HG02623 (cell line): ENCODE measurements at regions not wholly inside any gene's neighbourhood (a gene's known extent, or its start where the extent isn't known, plus 50 kb on each side); places are given as distances from the start of the nearest gene placed in this dataset.
"Not testable (repeated sequence)": the region's sequence is repeated elsewhere in the genome, so short reads cannot be mapped to it uniquely, and the experiment has no call there.

Source experiments
- ATAC-seq: cut with Tn5 transposase; IDR thresholded peaks from one replicate; pipeline ENCODE4 v1.9.1; 2021; ENCODE audit warnings: moderate library complexity; ENCODE audit not compliant: unreplicated experiment

DNA sequence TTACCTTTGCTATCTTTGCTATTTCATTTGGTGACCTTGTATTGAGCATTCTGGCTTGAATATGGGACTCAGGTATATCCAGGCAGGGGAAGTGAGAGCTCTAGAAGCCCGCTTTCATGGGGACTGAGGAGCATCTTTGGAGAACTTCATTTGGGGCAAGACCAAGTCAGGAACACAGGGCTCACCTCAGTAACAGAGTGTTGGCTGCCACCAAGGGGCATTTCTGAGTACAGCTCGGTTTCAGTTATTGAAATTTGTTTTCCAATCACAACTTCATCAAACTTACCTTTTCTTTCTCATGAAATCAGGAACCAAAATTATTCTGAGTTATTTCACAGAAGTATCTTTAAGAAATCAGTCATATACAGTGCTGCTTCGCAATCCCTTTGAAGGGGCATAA, 337.2 kb downstream of the C7orf25 start:
- ATAC-seq: no peak

DNA sequence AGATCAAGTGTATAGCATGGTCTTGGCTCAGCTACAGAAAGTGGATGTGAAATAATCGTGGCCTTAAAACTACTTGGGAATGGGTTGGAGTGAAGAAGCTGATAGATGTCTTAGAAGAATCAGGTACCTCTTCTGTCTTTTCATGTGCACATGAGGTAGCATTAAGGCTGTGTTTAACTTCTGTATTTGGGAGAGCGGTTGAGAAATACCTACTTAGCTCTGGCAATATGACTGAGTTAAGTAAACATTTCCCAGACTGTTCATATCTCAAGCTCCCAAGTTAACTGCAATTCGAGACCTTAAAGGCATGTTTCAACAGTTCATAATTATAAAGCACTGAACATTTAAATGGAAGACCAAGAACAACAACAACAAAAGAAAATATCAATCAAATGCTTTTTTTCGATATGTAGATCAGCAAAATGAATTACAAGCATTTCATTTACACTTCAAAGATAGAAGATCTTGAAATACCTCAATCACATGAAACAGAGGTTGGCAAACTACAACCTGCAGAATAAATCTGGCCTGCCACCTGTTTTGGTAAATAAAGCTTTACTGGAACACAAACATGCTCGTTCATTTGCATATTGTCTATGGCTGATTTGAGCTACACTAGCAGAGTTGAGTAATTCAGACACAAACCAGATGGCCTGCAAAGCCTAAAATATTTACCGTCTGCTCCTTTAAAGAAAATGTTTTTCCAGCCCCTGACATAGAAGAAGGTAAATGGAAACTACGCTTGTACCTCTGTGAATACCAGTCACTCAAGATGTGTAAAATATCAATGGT, 337.1 kb upstream of the GLI3 start:
- ATAC-seq: no peak

DNA sequence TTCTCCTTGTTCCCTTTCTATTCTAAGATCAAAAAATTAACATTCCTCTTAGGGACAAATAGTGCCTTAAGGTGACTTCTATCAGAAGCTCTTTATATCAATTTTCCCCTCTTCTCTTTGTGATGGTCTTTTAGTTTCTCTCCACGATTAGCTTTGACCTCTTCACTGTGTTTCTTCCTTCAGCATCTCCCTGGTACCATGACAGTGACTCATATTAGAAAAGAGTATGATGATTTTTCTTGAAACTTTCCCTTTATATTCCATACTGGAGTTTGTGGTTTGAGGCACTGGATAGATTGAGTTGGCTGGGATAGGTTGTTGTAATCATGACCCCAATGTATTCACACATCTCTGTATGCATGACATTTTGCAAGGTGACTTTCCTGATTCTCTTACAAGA, 335.6 kb upstream of the GLI3 start:
- no peak for ATAC-seq

DNA sequence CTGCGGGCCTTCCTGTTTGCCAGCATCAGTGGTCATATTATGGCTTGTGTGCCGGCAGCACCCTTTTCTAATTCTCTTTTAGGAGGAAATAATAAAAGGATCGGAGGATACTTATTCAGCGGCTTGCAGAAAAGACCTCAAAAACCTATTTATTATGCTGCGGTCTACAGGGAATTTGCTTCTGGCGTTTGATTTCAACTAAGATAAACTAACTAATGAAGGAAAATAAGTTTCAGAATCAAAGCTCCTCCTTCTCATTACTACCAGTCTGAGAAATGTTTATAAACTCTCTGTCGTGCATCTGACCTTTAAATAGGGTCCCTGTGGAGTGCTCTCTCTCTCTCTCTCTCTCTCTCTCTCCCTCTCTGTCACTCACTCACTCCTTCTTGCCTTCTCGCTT, 335.0 kb upstream of the GLI3 start:
- no peak for ATAC-seq

DNA sequence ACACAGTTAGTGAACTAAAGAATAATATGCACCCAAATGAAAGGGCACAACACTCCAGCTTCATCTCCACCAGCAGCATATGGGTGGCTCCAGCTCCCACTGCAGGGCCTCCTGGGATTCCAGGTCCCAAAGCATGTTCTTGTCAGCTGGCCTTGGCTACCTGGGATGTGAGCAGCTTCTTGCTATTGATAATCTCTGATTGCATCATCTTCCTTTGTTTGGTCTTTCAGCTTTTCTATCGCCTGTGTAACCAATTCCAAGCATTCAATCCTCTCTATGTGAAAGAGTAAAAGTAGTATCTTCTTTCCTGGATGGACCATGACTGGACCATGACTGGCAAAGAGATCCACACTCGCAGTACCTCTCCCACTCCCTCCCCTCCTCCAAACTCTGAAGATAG, 333.9 kb upstream of the GLI3 start:
- ATAC-seq: no peak

DNA sequence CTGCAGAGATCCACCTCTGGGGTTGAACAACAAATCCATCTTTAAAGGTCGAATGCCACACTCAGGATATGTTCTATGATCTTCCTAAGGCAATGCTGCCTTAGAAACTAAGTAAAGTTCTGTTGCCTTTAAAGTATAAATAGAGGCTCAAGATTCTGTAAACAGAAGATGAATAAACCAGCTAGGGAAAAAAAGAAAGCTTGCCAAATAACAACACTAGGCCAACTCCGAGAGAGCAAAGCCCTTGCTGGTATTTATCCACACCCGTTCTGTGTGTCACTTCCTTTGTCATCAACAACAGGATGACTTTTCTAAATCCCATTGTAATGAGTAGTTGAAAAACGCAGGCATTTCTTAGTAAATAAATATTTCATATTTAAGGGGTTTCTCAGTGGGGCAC, 330.0 kb upstream of the GLI3 start:
- ATAC-seq: no peak

DNA sequence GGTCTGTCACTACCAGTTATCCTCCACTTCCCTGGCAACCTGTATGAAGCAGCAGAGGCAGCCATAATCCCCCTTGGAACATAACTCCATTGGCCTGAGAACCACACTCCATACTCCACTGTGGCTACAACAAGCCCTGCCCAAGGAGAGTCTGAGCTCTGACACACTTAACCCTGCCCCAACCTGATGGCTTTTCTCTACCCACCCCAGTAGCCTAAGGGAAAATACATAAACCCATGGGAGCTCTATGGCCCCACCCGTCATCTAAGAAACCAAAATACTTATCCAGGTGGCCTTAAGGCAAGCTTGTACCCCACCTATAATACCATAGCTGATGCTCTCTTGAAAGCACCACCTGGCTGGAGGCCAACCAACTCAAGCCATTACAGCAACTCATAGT, 324.8 kb upstream of the GLI3 start:
- ATAC-seq: no peak

DNA sequence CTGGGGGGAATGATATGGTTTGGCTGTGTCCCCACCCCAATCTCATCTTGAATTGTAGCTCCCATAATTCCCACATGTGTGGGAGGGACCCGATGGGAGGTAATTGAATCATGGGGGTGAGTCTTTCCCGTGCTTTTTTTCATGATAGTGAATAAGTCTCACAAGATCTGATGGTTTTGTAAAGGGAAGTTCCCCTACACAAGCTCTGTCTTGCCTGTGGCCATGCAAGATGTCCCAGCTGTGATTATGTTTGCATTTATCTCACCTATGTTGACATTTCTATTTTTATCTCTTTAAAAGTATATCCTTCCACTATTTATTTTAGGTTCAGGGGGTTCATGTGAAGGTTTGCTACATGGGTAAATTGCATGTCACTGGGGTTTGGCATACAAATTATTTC, 323.9 kb upstream of the GLI3 start:
- no peak for ATAC-seq

DNA sequence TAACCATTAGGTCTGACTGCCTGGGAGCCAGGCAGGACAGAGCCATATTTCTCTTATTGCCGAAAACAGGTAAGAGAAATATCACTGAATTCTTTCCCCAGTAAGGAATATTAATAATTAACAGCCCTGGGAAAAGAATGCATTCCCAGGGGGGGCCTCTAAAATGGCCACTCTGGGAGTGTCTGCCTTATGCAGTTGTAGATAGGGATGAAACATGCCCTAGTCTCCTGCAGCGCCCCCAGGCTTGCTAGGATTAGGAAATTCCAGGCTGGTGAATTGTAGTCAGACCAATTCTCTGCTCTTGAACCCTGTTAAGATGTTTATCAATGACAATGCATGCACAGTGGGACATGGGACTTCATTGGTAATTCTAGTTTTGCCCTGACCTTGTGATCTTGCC, 317.9 kb upstream of the GLI3 start:
- ATAC-seq: not testable (repeated sequence)

DNA sequence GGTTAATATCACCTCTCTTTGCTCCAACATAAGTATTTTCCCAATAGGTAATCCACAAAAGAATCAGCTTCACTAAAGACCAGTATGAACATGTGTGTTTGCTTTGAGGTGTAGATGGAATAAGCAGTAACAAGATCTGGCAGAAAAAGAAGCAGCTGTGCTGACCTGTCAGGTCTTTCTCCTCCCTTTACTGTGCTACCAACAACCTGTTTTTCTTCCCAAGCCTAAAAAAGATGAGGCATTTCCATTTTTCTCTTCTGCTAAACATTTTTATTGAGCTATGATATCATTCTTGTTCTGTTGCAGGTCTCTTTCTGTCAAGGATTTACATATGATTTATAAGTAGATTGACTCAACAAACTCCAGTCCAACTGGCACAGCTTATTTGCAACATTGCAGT, 315.2 kb upstream of the GLI3 start:
- ATAC-seq: no peak

DNA sequence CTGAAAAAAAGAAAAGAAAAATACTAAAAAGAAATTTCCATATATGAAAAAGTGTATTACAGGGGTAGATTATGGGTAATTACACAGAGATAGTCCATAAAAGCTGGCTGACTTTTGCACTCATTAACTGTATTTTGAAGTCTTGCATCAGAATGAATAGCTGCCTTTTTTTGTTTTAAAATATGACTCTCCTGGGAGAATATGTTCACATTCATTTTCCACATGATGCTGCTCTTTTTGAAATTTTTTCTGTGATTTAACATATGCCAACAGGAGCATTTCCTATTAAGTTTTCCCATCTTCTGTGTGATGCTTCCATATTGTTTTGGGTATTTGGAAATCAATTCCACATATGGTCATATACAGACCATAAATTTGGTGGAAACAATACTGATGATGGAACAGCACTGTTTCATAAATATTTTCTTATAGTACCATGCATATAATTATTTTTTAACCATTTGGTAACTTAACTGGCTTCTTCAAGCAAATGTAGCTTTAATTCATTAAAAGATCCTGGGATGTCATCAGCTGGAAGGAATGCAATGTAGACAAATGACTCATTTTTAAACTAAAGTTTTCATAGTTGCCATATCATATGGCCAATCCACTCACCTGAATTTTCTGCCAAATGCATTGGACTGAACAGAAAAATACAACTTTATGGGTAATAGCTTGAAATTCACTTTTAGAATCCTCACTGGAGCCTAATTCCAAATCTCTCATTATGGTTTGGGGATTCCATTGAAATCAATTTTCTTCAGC, 313.9 kb upstream of the GLI3 start:
- ATAC-seq: no peak

DNA sequence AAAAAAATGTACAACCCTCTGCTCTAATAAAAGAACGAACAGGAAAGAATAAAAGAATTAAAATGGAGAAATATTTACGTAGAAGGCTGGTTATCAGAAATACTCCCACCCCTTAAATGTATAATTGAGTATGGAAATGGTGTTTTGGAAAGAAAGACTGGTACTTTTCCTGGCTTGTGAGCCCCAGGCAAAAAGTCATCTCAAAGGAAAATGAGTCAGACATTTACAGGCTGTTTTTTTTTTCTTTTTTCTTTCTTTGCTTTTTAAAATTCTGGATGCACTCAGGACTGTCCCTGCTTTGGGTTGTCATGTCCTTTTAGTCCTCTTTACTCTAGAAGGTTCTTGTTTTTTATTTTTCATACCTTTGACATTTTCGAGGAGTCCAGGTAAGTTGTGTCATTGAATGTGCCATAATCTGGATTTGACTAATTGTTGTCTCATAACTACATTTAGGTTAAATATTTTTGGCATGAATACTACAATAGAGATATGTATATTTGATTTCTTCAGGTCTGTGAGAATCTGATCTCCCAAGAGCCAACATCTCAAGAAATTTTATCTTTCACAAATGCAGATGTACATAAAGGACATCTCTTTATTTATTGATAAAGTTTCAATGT, 313.0 kb upstream of the GLI3 start:
- ATAC-seq: no peak

DNA sequence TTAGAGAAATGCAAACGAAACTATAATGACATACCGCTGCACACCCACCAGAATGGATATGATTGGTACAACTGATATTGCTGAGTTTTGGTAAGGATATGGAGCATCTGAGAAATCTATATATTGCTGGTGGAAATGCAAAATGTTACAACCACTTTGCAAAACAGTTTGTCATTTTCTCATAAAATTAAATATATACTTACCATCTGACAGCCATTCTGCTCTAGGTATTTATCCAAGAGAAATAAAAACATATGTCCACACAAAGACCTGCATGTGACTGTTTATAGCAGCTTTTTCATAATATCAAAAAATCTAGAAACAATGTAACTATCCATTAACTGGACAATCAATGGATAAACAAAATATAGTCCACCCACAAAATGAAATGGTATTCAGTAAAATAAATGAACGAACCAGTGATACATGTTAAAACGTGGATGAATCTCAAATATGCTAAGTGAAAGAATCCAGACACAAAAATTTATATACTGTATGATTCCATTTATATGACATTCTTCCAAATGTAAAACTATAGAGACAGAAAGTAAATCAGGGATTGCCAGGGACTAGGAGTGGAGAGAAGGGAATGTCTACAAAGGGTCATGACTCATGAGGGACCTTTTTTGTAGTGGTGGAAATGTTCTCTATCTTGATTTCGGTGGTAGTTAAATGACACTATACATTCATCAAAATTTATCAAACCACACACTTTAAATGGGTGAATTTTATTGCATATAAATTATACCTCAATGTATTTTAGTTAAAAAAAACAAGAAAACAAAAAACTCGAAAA, 312.0 kb upstream of the GLI3 start:
- ATAC-seq: no peak

DNA sequence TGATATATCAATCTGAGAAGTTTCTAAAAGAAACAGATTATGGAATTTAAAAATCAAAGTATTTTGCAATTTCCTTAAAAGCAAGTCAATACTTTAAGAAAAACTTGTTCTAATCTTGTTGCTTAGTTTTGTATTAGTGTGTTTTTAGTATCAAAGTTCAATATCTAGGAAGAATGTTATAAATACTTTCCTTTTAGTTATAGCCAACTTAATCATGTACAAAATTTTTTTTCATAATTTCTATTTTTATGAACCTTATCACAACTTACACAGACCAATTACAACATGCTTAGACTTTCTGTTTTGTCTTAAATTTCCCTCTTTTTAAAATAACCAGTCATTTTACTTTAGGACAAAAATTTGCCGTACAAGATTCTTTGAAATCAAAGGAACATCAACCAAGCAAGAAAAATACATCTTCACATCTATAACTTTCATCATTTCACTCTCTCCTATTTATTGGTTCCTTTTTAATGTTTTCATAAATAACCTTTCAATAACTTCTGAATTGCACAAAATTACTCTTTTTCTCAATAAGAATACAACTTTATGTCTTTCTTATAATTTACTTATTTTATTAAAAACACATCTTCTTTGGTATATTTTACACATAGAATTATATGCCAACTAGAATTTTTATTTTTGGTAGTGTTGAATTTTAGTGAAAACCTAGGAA, 308.2 kb upstream of the GLI3 start:
- no peak for ATAC-seq

DNA sequence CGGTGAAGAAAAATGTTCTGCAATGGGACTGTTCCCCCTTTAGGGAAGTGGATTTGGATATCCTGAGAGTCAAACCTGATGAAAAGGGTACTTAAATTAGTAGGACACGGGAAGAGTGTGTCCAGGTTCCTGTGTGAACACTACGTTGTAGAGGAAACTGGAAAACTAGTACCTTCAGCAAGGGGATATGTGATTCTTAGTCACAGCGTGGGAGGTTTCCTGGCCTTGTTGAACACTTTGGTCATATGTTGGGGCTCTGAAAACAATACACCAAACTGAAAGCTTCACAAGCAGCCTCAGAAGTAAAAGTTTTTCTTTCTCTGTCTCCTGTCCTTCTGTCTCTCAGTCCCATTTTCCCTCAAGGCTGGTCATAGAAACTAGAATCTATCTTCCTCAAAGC, 306.9 kb upstream of the GLI3 start:
- ATAC-seq: no peak

DNA sequence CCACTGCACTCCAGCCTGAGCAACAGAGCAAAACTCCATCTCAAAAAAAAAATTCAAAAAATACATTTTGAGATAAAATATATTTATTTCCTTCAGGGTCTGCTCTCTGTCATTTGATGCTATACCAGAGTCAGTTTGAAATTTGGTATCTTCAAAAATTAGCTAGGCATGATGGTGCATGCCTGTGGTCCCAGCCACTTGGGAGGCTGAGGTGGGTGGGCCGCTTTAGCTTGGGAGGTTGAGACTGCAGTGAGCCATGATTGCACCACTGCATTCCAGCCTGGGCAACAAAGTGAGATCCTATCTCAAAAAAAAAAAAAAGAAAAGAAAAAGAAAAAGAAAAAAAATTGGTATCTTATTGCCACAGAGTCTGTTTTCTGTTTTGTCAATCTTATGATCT, 305.4 kb upstream of the GLI3 start:
- ATAC-seq: not testable (repeated sequence)

DNA sequence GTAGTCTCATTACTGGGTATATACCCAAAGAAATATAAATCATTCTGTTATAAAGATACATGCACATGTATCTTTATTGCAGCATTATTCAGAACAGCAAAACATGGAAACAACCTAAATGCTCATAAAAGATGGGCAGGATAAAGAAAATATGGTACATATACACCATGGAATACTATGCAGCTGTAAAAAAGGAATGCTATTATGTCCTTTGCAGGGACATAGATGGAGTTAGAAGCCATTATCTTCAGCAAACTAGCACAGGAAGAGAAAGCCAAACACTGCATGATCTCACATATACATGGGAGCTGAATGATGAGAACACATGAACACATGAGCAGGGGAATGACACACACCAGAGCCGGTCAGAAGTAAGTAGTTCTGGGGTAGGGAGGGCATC, 297.4 kb upstream of the GLI3 start:
- no peak for ATAC-seq

DNA sequence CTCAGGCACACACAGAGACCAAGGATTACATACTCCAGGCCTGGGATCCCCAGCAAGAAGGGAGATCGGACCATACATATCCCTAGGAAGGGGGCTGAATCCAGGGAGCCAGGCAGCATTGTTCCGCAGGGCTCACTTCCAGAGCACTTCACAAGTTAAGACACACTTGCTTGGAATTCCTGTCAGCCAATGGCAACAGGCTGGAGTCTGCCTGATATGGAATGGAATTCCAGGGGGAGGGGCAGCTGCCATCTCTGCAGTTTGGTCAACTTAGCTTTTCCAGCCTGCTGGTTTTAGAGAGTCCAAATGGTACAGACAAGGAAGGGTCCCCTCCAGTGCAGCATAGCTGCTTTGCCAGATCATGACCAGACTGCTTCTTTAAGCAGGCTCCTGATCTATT, 290.0 kb upstream of the GLI3 start:
- no peak for ATAC-seq

DNA sequence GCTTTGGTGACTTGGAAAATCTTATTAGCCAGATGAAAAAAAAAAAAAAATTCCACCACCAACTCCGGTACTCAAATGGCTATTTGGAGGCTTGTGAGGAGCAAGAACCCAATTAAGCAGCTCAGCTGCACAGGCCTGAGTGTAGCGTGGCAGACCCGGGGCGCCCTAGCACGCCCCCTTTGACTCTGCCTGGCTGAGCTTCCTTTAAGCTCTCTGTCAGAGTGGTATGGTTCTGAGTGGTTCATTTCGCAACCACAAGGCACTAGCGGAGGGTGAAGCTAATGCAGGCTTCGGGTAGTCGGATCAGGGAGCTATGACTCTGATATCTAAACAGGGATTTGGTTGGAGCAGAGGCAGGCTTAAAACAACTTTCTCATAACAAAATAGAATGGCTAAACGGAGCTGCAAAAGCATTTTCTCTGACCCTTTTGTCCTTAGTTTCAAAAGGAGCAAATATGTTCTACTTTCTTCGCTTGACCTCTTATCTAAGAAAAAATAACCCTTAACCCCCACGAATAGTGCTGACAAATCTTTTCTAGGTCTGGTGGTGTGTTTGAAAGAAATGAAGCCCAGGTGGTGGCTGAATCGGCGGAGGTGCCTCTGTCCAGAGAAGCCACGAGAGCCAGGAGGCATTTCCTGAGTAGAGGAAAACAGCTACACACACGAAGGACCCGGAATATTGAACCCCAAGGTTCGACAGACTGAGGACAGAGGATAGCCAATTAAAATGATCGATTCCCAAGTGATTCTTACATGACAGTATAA, 285.4 kb upstream of the GLI3 start:
- no peak for ATAC-seq

DNA sequence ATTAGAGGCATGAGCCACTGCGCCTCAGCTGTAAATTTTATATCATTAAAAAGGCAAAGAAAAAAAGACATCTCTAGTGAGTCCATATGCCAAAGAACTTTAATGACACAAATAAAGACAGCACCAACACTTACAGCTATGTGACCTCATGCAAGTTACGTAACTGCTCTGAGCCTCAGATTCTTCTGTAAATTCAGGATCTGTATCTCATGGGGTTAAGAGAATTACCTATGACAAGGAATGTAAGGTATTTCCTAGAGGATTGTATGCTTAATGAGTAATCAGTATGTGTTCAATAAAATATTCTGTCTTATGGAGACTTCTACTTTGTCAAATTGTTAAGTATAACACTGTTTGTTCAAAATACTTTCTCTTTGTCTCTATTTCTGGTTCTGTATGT, 274.0 kb upstream of the GLI3 start:
- no peak for ATAC-seq
